ENCODE measurements at regions not wholly inside any gene's neighbourhood (a gene's known extent, or its start where the extent isn't known, plus 50 kb on each side); places are given as distances from the start of the nearest gene placed in this dataset.
A peak's percentile ranks its signal among the peaks of the same experiment; 100 is the strongest.

DNA sequence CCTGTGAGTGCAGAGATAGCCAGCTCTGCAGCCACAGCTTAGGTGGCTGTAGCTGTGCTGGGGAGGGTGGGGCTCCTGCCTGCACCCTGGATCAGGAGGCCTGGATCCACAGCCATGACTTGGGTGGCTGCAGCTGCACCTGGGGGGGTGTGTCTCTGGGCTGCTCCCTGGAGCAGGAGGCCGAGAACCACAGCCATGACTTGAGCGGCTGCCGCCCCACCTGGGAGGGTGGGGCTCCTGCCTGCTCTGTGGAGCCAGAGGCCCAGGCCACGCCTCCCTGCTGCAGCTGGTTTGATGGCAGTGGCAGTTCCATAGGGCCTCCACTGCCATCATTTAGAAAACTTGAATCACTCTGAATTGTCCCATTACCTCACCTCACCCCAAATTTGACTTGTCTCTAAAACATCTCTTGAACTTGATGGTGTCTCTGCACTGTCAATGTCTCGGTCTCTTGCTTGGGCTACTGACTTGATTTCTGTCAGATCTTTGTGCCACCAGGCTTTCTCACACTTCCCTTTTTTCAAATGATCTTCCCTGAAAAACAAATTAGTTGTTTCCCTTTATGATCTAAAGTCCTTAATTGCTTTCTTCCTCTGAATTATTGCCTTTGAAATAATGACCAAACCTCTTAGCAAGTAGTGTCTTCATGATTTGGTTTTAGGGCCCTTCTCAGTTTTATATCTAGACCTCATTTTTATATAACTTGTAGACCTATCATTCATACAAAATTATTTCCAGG lies 313.2 kb upstream of the MME start:
- DNase-seq (ENCODE audit: low read depth, low spot score): no peak

GRCh38 chr3:154764856-154765640 lies 315.1 kb upstream of the MME start:
- DNase-seq (ENCODE audit: low read depth, low spot score): no peak

DNA sequence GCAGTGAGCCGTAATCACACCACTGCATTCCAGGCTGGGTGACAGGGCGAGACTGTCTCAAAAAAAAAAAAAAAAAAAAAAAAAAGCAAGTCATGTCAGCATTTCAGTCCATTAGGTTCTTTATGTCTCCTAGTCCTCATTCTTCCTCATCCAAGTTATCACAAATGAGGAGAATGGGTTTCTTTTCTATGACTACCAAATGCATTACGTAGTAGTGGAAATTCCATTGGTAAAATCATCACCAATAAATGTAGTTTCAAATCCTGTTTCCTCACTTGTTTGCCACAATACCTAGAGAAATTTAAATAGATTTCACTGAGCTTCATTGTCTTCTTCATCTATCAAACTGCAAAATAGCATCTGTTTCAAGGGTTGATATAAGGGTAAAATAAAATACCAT lies 317.6 kb upstream of the MME start:
- no peak for DNase-seq (ENCODE audit: low read depth, low spot score)

DNA sequence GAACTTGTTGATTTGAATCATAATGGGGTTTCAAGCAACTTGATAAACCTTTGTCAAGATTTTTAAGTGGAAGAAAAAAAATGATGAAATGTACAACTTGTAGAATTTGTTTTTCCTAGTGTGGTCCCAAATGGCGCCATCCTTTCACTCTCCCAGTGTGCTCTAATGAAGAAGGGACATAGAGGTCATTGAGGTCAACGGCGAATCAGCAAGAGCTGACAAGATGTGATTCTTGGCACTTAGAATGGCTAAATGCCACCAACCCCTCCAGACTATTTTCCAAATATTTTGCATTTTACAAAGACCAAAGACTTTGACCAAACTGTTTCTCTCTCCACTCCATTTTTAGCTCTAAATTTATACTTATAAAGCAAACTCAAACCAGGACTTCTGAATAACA lies 320.2 kb upstream of the MME start:
- no peak for DNase-seq (ENCODE audit: low read depth, low spot score)

- DNase-seq (ENCODE audit: low read depth, low spot score): no peak
Observed at GRCh38 chr3:154758109-154758868, 321.8 kb upstream of the MME start.

- no peak for DNase-seq (ENCODE audit: low read depth, low spot score)
Observed at GRCh38 chr3:154753101-154753500, 323.1 kb upstream of the GPR149 start.

DNA sequence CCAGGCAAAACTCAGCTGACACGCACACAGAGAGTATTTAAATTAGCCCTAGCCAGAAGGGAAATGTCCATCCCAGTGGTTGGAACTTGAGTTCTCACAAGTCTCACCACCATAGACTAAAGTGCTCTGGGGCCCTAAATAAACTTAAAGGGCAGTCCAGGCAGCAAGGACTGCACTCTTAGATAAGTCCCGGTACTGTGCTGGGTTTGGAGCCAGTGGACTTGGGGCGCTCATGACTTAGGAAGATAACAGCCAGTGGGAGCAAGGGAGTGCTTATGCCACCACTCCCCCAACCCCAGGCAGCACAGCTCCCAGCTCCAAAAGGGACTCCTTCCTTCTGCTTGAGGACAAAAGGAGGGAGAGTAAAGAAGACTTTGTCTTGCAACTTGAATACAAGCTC lies 319.5 kb upstream of the GPR149 start:
- no peak for DNase-seq (ENCODE audit: low read depth, low spot score)

GRCh38 chr3:154745929-154746328 lies 315.9 kb upstream of the GPR149 start:
- no peak for DNase-seq (ENCODE audit: low read depth, low spot score)

DNA sequence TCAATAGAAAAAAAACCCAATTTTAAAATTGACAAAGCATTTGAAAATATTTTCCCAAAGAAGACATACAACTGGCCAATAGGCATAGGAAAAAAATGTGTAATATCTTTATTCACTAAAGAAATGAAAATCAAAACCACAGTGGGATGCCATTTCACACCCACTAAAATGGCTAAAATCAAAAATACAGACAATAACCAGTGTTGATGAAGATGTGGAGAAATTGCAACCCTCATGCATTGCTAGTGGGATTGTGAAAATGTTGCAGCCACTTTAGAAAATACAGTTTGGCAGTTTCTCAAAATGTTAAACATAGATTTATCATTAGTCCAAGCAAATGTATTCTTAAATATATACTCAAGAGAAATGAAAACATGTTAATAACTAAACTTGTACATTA lies 315.1 kb upstream of the GPR149 start:
- DNase-seq (ENCODE audit: low read depth, low spot score): no peak

- no peak for DNase-seq (ENCODE audit: low read depth, low spot score)
Observed at GRCh38 chr3:154743418-154743817, 313.4 kb upstream of the GPR149 start.

DNA sequence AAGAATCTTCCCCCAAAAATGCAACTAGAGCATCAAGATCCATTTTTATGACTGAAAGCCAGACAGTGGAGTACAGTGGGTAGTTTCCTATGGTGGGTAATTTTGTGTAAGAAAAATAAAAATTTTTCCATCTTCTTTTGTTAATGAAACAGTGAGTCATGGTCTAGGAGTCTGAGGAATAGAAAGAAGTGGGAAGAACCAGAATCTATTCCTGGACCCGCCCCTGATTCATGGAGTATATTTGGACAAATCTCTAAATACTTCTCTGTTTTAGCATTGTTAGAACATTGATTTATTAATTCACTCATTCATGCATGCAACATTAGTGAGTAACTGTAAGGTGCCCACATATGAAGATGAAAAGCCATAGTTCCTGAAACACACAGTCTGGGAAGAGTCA lies 304.5 kb upstream of the GPR149 start:
- no peak for DNase-seq (ENCODE audit: low read depth, low spot score)

- DNase-seq (ENCODE audit: low read depth, low spot score): no peak
Observed at GRCh38 chr3:154730186-154730585, 300.2 kb upstream of the GPR149 start.

DNA sequence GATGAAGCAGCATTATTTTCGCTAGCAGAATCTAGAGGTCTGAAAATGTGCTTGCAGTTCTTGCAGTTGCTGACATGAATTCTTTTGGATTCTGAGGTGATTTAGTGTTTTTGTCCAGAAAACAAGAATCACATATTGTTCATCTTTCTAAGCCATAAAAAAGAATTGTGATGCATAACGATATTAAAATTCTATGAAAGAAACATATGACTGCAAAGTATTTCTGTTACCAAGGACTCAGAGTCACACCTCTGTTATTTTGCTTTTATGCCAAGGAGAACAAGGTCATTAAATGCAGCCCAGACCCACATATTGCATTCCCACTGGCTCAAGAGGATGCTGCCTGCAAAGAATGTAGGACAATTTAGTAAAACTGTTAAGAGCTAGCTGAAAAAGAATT lies 299.8 kb upstream of the GPR149 start:
- no peak for DNase-seq (ENCODE audit: low read depth, low spot score)

GRCh38 chr3:154728285-154728684 lies 298.3 kb upstream of the GPR149 start:
- no peak for DNase-seq (ENCODE audit: low read depth, low spot score)

DNA sequence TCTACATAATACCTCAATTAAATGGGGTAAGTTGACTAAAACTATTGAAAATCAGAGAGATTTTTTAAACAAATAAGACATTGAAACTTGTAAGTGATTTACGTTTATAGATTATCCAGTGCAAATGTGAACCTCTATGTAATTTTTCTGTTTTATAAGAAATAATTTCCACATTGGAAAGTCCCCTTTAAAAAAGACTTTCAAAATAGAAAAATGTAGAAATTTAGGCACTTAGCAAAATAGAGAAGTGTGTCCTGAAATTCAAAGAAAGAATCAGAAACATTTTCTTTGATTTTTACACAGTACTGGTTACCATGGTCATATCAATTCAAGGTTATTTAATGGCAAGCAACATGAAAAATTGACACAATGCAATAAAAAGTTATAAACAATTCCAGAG lies 290.9 kb upstream of the GPR149 start:
- no peak for DNase-seq (ENCODE audit: low read depth, low spot score)

- no peak for DNase-seq (ENCODE audit: low read depth, low spot score)
Observed at GRCh38 chr3:154718053-154718452, 288.1 kb upstream of the GPR149 start.

GRCh38 chr3:154716170-154716569 lies 286.2 kb upstream of the GPR149 start:
- no peak for DNase-seq (ENCODE audit: low read depth, low spot score)

GRCh38 chr3:154708554-154708953 lies 278.6 kb upstream of the GPR149 start:
- no peak for DNase-seq (ENCODE audit: low read depth, low spot score)

DNA sequence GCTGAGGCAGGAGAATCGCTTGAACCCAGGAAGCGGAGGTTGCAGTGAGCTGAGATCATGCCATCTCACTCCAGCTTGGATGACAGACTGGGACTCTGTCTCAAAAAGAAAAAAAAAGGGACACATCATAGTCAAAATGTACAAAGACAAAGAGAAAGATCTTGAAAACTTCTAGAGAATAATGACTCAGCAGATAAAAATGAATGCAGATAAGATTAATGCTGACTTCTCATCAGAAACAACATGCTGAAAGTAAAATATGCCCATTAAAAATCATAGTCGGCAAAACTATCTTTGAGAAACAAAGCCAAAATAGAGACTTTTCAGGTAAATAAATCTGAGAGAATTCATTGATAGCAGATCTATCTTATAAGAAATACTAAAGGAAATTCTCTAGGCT lies 271.1 kb upstream of the GPR149 start:
- DNase-seq (ENCODE audit: low read depth, low spot score): no peak

DNA sequence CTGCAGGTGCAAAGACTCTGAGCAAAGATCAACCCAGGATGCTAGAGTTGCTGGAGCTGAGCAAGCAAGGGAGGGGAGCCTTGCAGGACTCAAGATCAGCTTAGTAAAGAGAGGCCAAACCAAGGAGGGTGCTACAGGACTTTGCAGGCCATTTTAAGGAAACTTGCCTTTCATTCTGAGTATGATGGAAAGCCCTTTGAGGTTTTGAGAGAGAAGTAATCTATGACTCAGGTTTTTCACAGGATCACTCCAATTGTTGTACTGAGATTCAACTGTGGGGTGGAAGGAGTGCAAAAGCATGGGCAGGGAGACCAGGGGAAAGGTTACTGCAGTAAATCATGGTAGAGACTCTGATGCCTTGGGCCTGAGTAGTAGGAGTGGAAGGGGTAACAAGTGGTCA lies 260.4 kb upstream of the GPR149 start:
- no peak for DNase-seq (ENCODE audit: low read depth, low spot score)

DNA sequence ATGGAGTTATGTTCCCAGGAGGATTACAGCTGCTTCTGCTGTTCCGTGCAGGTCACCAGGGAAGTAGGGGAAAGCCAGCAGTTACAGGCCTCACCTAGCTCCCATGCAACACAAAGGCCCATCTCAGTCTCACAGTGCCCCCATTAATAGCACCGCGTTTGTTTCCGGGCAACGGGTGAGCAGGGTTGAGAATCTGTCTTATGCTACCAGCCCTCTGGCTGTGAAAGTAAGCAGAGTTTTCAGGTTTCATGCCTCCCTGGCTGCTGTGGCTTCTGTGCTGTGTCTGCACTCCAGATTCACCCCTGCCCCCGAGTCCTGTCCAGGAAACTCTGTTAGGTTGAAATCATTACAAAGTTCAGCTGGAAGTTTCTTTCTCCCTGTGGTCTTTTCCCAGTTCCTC lies 254.4 kb upstream of the GPR149 start:
- DNase-seq (ENCODE audit: low read depth, low spot score): peak; percentile 9

GRCh38 chr3:154684021-154684420 lies 254.0 kb upstream of the GPR149 start:
- peak; percentile 51 for DNase-seq (ENCODE audit: low read depth, low spot score)
